SK-N-SH treated with all-trans-retinoic acid at 6 μM for 48 hours (cell line): ENCODE measurements at regions not wholly inside any gene's neighbourhood (a gene's known extent, or its start where the extent isn't known, plus 50 kb on each side); places are given as distances from the start of the nearest gene placed in this dataset.

Source experiments
- ATAC-seq: fragments of 200-7000 bp; cut with Tn5 transposase; 3 replicates; pipeline ENCODE4 v1.9.1; 2020; ENCODE audit warnings: mild to moderate bottlenecking, moderate library complexity
- ARNTL ChIP-seq: fragments of 450-650 bp; formaldehyde crosslinking; IDR thresholded peaks from 2 replicates; pipeline ENCODE4 v1.5.0; 2020; ENCODE audit warnings: low read depth, mild to moderate bottlenecking, moderate library complexity, borderline replicate concordance
- BACH2 ChIP-seq: fragments of 250-450 bp; sonication (Bioruptor Pico); IDR thresholded peaks from 2 replicates; pipeline ENCODE4 v1.9.0; 2021; ENCODE audit warnings: mild to moderate bottlenecking, borderline replicate concordance
- CSDC2 ChIP-seq: fragments of 250-450 bp; sonication (Bioruptor Pico); IDR thresholded peaks from 2 replicates; pipeline ENCODE4 v1.5.0; 2020; ENCODE audit warnings: mild to moderate bottlenecking, moderate library complexity
- ESRRG ChIP-seq: fragments of 250-450 bp; sonication (Bioruptor Pico); IDR thresholded peaks from 2 replicates; pipeline ENCODE4 v1.6.1; 2021; ENCODE audit warnings: mild to moderate bottlenecking
- GLIS3 ChIP-seq: fragments of 250-450 bp; sonication (Bioruptor Pico); IDR thresholded peaks from 2 replicates; pipeline ENCODE4 v1.5.0; 2020; ENCODE audit warnings: mild to moderate bottlenecking, moderate library complexity
- OSR1 ChIP-seq: fragments of 250-450 bp; sonication (Bioruptor Pico); IDR thresholded peaks from 2 replicates; pipeline ENCODE4 v1.8.0; 2022; ENCODE audit warnings: moderate library complexity, mild to moderate bottlenecking, inconsistent platforms
- PPARA ChIP-seq: fragments of 250-450 bp; sonication (Bioruptor Pico); IDR thresholded peaks from 2 replicates; pipeline ENCODE4 v1.5.0; 2020; ENCODE audit warnings: mild to moderate bottlenecking, borderline replicate concordance
- TCF4 ChIP-seq: fragments of 250-450 bp; sonication (Bioruptor Pico); IDR thresholded peaks from 2 replicates; pipeline ENCODE4 v1.8.0; 2021; ENCODE audit warnings: mild to moderate bottlenecking, moderate library complexity, borderline replicate concordance
- TOX ChIP-seq: fragments of 250-450 bp; sonication (Bioruptor Pico); IDR thresholded peaks from 2 replicates; pipeline ENCODE4 v1.8.0; 2021; ENCODE audit warnings: mild to moderate bottlenecking, moderate library complexity, borderline replicate concordance
- ZFP3 ChIP-seq: fragments of 250-450 bp; sonication (Bioruptor Pico); IDR thresholded peaks from 2 replicates; pipeline ENCODE4 v1.5.0; 2020; ENCODE audit warnings: mild to moderate bottlenecking, moderate library complexity
- ZFP30 ChIP-seq: fragments of 450-650 bp; formaldehyde crosslinking; IDR thresholded peaks from 2 replicates; pipeline ENCODE4 v1.5.0; 2022; ENCODE audit warnings: mild to moderate bottlenecking, moderate library complexity
- ZNF565 ChIP-seq: fragments of 450-650 bp; formaldehyde crosslinking; conservative IDR thresholded peaks from 2 replicates; pipeline ENCODE4 v1.5.0; 2020; ENCODE audit warnings: low read depth, mild to moderate bottlenecking, moderate library complexity
- TF ChIP-seq, protein P1 (sequence below): fragments of 250-450 bp; sonication (Bioruptor Pico); IDR thresholded peaks from 2 replicates; pipeline ENCODE4 v1.8.0; 2021; ENCODE audit warnings: low read depth, mild to moderate bottlenecking, moderate library complexity, borderline replicate concordance
- TF ChIP-seq, protein P2 (sequence below): fragments of 250-450 bp; sonication (Bioruptor Pico); IDR thresholded peaks from 2 replicates; pipeline ENCODE4 v1.5.0; 2020; ENCODE audit warnings: mild to moderate bottlenecking, moderate library complexity
- TF ChIP-seq, protein P3 (sequence below): fragments of 250-450 bp; sonication (Bioruptor Pico); IDR thresholded peaks from 2 replicates; pipeline ENCODE4 v1.5.1; 2021; ENCODE audit warnings: mild to moderate bottlenecking, moderate library complexity
- TF ChIP-seq, protein P4 (sequence below): fragments of 250-450 bp; sonication (Bioruptor Pico); IDR thresholded peaks from 2 replicates; pipeline ENCODE4 v1.8.0; 2020; ENCODE audit warnings: mild to moderate bottlenecking, moderate library complexity, borderline replicate concordance
- TF ChIP-seq, protein P5 (sequence below): fragments of 250-450 bp; sonication (Bioruptor Pico); IDR thresholded peaks from 2 replicates; pipeline ENCODE4 v1.5.1; 2020; ENCODE audit warnings: low read depth, mild to moderate bottlenecking, moderate library complexity

DNA sequence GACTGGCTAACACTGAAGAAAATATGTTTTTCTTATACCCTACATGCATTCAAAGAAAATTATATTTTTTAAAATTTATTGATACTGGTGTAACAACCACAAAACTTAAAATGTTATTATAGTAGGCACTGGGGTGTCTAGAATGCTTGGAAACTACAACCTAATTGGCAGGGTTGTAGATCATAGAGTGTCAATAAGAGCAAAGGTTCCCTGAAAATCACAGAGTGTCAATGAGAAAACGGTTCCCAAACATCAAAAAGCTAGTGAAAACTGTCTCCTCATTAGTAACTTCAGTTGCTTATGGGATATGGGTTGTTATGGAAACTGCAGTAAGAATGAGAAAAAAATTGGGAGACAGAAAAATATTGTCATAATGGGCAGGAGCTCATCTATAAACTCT, 214.4 kb upstream of the CCNG1 start:
- TF ChIP-seq TCF4 (CRISPR knock-in tag) (no peak), BACH2 (CRISPR knock-in tag) (no peak), ZNF565 (no peak), ZFP30 (CRISPR knock-in tag) (no peak), ZFP3 (CRISPR knock-in tag) (no peak), OSR1 (no peak), ESRRG (CRISPR knock-in tag) (no peak), PPARA (no peak), ARNTL (CRISPR knock-in tag) (no peak), TOX (CRISPR knock-in tag) (no peak), GLIS3 (no peak)
- TF ChIP-seq, protein P1, sequence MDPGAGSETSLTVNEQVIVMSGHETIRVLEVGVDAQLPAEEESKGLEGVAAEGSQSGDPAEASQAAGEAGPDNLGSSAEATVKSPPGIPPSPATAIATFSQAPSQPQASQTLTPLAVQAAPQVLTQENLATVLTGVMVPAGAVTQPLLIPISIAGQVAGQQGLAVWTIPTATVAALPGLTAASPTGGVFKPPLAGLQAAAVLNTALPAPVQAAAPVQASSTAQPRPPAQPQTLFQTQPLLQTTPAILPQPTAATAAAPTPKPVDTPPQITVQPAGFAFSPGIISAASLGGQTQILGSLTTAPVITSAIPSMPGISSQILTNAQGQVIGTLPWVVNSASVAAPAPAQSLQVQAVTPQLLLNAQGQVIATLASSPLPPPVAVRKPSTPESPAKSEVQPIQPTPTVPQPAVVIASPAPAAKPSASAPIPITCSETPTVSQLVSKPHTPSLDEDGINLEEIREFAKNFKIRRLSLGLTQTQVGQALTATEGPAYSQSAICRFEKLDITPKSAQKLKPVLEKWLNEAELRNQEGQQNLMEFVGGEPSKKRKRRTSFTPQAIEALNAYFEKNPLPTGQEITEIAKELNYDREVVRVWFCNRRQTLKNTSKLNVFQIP (CRISPR knock-in tag), result no peak
- TF ChIP-seq, protein P2, sequence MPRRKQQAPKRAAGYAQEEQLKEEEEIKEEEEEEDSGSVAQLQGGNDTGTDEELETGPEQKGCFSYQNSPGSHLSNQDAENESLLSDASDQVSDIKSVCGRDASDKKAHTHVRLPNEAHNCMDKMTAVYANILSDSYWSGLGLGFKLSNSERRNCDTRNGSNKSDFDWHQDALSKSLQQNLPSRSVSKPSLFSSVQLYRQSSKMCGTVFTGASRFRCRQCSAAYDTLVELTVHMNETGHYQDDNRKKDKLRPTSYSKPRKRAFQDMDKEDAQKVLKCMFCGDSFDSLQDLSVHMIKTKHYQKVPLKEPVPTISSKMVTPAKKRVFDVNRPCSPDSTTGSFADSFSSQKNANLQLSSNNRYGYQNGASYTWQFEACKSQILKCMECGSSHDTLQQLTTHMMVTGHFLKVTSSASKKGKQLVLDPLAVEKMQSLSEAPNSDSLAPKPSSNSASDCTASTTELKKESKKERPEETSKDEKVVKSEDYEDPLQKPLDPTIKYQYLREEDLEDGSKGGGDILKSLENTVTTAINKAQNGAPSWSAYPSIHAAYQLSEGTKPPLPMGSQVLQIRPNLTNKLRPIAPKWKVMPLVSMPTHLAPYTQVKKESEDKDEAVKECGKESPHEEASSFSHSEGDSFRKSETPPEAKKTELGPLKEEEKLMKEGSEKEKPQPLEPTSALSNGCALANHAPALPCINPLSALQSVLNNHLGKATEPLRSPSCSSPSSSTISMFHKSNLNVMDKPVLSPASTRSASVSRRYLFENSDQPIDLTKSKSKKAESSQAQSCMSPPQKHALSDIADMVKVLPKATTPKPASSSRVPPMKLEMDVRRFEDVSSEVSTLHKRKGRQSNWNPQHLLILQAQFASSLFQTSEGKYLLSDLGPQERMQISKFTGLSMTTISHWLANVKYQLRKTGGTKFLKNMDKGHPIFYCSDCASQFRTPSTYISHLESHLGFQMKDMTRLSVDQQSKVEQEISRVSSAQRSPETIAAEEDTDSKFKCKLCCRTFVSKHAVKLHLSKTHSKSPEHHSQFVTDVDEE (CRISPR knock-in tag), result no peak
- TF ChIP-seq, protein P3, sequence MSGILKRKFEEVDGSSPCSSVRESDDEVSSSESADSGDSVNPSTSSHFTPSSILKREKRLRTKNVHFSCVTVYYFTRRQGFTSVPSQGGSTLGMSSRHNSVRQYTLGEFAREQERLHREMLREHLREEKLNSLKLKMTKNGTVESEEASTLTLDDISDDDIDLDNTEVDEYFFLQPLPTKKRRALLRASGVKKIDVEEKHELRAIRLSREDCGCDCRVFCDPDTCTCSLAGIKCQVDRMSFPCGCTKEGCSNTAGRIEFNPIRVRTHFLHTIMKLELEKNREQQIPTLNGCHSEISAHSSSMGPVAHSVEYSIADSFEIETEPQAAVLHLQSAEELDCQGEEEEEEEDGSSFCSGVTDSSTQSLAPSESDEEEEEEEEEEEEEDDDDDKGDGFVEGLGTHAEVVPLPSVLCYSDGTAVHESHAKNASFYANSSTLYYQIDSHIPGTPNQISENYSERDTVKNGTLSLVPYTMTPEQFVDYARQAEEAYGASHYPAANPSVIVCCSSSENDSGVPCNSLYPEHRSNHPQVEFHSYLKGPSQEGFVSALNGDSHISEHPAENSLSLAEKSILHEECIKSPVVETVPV (CRISPR knock-in tag), result no peak
- TF ChIP-seq, protein P4, sequence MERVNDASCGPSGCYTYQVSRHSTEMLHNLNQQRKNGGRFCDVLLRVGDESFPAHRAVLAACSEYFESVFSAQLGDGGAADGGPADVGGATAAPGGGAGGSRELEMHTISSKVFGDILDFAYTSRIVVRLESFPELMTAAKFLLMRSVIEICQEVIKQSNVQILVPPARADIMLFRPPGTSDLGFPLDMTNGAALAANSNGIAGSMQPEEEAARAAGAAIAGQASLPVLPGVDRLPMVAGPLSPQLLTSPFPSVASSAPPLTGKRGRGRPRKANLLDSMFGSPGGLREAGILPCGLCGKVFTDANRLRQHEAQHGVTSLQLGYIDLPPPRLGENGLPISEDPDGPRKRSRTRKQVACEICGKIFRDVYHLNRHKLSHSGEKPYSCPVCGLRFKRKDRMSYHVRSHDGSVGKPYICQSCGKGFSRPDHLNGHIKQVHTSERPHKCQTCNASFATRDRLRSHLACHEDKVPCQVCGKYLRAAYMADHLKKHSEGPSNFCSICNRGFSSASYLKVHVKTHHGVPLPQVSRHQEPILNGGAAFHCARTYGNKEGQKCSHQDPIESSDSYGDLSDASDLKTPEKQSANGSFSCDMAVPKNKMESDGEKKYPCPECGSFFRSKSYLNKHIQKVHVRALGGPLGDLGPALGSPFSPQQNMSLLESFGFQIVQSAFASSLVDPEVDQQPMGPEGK (CRISPR knock-in tag), result no peak
- no peak for ATAC-seq

DNA sequence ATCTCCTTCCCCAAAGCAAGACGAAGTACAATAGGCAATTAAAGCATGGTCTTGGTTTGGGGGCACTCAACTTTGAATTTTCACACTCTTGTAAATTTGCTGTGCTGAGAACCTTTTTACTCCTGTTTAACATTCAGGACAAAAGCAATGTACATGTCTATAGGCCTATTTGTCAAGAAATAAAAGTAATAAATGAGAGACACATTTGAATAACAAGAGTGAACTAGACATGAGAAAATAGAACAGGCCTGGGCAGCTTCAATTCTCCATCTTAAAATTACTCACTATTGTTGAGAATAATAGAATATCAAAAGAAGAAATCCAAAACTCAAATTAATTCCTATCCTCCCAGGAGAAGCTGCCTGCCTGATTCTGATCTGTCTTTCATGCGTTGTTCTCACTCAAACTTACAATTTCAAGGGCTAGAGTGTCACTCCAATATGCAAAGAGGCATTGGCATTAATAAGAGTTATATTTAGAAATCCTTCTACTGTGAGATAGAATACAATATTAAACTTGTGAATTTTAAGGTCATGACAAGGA, 192.9 kb upstream of the CCNG1 start:
- ATAC-seq, result no peak
- TF ChIP-seq, protein P2 (CRISPR knock-in tag), result no peak
- TF ChIP-seq BACH2 (CRISPR knock-in tag), result no peak
- TF ChIP-seq, protein P1 (CRISPR knock-in tag), result no peak
- TF ChIP-seq, protein P5, sequence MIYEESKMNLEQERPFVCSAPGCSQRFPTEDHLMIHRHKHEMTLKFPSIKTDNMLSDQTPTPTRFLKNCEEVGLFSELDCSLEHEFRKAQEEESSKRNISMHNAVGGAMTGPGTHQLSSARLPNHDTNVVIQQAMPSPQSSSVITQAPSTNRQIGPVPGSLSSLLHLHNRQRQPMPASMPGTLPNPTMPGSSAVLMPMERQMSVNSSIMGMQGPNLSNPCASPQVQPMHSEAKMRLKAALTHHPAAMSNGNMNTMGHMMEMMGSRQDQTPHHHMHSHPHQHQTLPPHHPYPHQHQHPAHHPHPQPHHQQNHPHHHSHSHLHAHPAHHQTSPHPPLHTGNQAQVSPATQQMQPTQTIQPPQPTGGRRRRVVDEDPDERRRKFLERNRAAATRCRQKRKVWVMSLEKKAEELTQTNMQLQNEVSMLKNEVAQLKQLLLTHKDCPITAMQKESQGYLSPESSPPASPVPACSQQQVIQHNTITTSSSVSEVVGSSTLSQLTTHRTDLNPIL, result no peak
- TF ChIP-seq, protein P4 (CRISPR knock-in tag), result no peak
- no peak for TF ChIP-seq CSDC2
- no peak for TF ChIP-seq OSR1
